ENCODE measurements at regions not wholly inside any gene's neighbourhood (a gene's known extent, or its start where the extent isn't known, plus 50 kb on each side); places are given as distances from the start of the nearest gene placed in this dataset.

- TF ChIP-seq CTCF (IDR thresholded peaks at IDR 0.05) (no peak), POLR2A (IDR thresholded peaks at IDR 0.05) (no peak)
Measured at GRCh38 chr18:51765606-51766360, 568.3 kb upstream of the MEX3C start.

Measured in body of pancreas (tissue), 4 donors.